ENCODE measurements at regions not wholly inside any gene's neighbourhood (a gene's known extent, or its start where the extent isn't known, plus 50 kb on each side); places are given as distances from the start of the nearest gene placed in this dataset.

DNA sequence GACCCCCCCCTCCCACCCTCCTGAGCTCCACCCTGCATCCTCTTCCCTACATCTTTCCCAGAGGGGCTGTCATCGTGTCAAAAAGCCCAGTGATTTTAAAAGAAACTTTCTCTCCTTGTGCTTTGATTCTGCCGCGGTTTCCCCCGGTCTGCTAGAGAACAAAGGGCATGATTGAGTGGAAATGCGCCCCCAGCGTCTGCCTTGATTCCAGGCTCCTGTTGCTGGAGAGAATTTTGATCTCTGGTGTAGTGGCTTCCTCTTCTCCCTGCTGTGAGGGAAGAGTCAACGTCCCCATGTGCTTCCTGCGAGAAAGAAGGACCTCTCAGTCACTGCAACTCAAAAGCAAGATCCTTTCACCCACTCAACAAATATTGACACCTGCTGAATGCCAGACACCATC is 61.9 kb upstream of the RAPGEF1 start:
- TF ChIP-seq ELF4 (IDR thresholded peaks at IDR 0.05), result no peak
- TF ChIP-seq ARNT (IDR thresholded peaks at IDR 0.05), result no peak
- no peak for TF ChIP-seq TARDBP (IDR thresholded peaks at IDR 0.05)
- no peak for TF ChIP-seq BHLHE40 (IDR thresholded peaks at IDR 0.05; ENCODE audit: borderline replicate concordance)
- no peak for TF ChIP-seq SUZ12 (IDR thresholded peaks at IDR 0.05)
- no peak for TF ChIP-seq SP1 (IDR thresholded peaks at IDR 0.05)
- TF ChIP-seq HDGF (IDR thresholded peaks at IDR 0.05; ENCODE audit: borderline replicate concordance), result no peak
- TF ChIP-seq FOXK2 (IDR thresholded peaks at IDR 0.05), result no peak
- TF ChIP-seq CTBP1 (IDR thresholded peaks at IDR 0.05; ENCODE audit: borderline replicate concordance), result no peak
- no peak for TF ChIP-seq L3MBTL2 (conservative IDR thresholded peaks at IDR 0.05)
- TF ChIP-seq, protein P1, sequence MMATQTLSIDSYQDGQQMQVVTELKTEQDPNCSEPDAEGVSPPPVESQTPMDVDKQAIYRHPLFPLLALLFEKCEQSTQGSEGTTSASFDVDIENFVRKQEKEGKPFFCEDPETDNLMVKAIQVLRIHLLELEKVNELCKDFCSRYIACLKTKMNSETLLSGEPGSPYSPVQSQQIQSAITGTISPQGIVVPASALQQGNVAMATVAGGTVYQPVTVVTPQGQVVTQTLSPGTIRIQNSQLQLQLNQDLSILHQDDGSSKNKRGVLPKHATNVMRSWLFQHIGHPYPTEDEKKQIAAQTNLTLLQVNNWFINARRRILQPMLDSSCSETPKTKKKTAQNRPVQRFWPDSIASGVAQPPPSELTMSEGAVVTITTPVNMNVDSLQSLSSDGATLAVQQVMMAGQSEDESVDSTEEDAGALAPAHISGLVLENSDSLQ (IDR thresholded peaks at IDR 0.05), result no peak
- TF ChIP-seq NFRKB (IDR thresholded peaks at IDR 0.05), result no peak
